Esophagus squamous epithelium (tissue), 4 donors: ENCODE measurements at regions not wholly inside any gene's neighbourhood (a gene's known extent, or its start where the extent isn't known, plus 50 kb on each side); places are given as distances from the start of the nearest gene placed in this dataset.

Experiments used
- CTCF ChIP-seq, 6 experiments: fragments of 450-650 bp in 4 of 6; fragments of 200-600 bp in 2 of 6; sonication (generic) in 2 of 6; IDR thresholded peaks; one replicate each; pipeline ENCODE4 v1.5.1; 2016 to 2019; ENCODE audit warnings: antibody characterized with exemption in 6 of 6, mild to moderate bottlenecking in 4 of 6, moderate library complexity in 4 of 6
- POLR2A ChIP-seq, 4 donors: fragments of 450-650 bp; IDR thresholded peaks; one replicate each; pipeline ENCODE4 v1.6.1; 2017; ENCODE audit warnings: antibody characterized with exemption in 4 of 4, mild to moderate bottlenecking in 4 of 4, moderate library complexity in 3 of 4

- TF ChIP-seq CTCF (IDR thresholded peaks at IDR 0.05) (no peak), POLR2A (IDR thresholded peaks at IDR 0.05) (no peak)
These were observed 149.3 kb downstream of the ENGASE start for GRCh38 chr17:79223953-79224352.
